Smooth muscle cell (in vitro differentiated cells): ENCODE measurements at regions not wholly inside any gene's neighbourhood (a gene's known extent, or its start where the extent isn't known, plus 50 kb on each side); places are given as distances from the start of the nearest gene placed in this dataset.

ENCODE experiments used
- DNase-seq: peaks from one replicate; lab custom pipeline; 2025; ENCODE audit not compliant: unreplicated experiment; lab: John Stamatoyannopoulos, UW
- H2AFZ ChIP-seq: fragments of 200-600 bp; sonication (generic); 2 replicates; pipeline ENCODE4 v1.6.0; 2016; ENCODE audit warnings: antibody characterized with exemption, low read depth, mild to moderate bottlenecking
- H3F3A ChIP-seq: fragments of 200-600 bp; sonication (generic); 2 replicates; pipeline ENCODE4 v1.6.0; 2017; ENCODE audit warnings: antibody characterized with exemption, low read depth
- H3K27ac ChIP-seq: fragments of 200-600 bp; sonication (generic); 2 replicates; pipeline ENCODE4 v1.5.1; 2016; ENCODE audit warnings: low read depth, mild to moderate bottlenecking
- H3K27me3 ChIP-seq: fragments of 200-600 bp; sonication (generic); 2 replicates; pipeline ENCODE4 v1.6.1; 2016; ENCODE audit warnings: low read depth, mild to moderate bottlenecking
- H3K36me3 ChIP-seq: fragments of 200-600 bp; sonication (generic); 2 replicates; pipeline ENCODE4 v1.5.1; 2016; ENCODE audit warnings: low read depth
- H3K4me1 ChIP-seq: fragments of 200-600 bp; sonication (generic); 2 replicates; pipeline ENCODE4 v1.5.1; 2016; ENCODE audit warnings: low read depth
- H3K4me2 ChIP-seq: fragments of 200-600 bp; sonication (generic); 2 replicates; pipeline ENCODE4 v1.6.0; 2016; ENCODE audit warnings: mild to moderate bottlenecking
- H3K4me3 ChIP-seq: fragments of 200-600 bp; sonication (generic); 2 replicates; pipeline ENCODE4 v1.5.1; 2016; ENCODE audit warnings: mild to moderate bottlenecking
- H3K79me2 ChIP-seq: fragments of 200-600 bp; sonication (generic); 2 replicates; pipeline ENCODE4 v1.6.0; 2016; ENCODE audit warnings: low read depth, mild to moderate bottlenecking
- H3K9ac ChIP-seq: fragments of 200-600 bp; sonication (generic); 2 replicates; pipeline ENCODE4 v1.6.0; 2016; ENCODE audit warnings: low read depth
- H3K9me3 ChIP-seq: fragments of 200-600 bp; sonication (generic); replicated peaks from 2 replicates; pipeline ENCODE4 v1.5.1; 2016; ENCODE audit warnings: low read depth
- H4K20me1 ChIP-seq: fragments of 200-600 bp; sonication (generic); 2 replicates; pipeline ENCODE4 v1.6.0; 2016; ENCODE audit warnings: low read depth
- WGBS: methylation state at CpG from one replicate; pipeline ENCODE4 v1.1.7; 2016; ENCODE audit warnings: low lambda C conversion rate; 5-methylcytosine and 5-hydroxymethylcytosine counted together
- TF ChIP-seq, protein P1 (sequence below): fragments of 200-600 bp; sonication (generic); IDR thresholded peaks from 2 replicates; pipeline ENCODE4 v1.5.1; 2017; ENCODE audit warnings: borderline replicate concordance, mild to moderate bottlenecking, antibody characterized with exemption; ENCODE audit not compliant: insufficient read depth, poor library complexity, severe bottlenecking

DNA sequence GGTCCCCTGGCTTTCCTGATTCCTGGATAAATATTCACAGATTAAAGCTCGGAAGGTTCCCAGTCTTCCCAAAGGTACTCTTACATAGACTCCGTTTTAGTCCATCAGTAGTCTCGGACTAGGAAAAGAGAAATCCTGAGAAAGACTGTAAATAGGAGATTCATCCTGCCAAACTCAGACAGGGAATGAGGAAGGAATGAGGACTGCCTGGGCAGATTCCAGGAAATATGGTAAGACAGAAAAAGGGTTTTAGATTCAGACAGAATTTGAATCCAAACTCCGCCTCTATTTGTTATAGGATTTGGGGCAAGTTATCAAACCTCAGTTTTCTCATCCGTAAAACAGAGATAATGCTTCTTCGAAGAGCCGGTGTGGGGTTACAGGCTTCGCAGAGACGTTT lies 77.8 kb upstream of the VGLL4 start:
- peaks cover 11% of the 10 kb centered on the region for H3K79me2 ChIP-seq
- peaks cover 5% of the 10 kb centered on the region for H3K27me3 ChIP-seq
- H3K9me3 ChIP-seq, result no peaks in the 10 kb centered on the region
- H4K20me1 ChIP-seq, result peaks cover 8% of the 10 kb centered on the region
- no peak overlapping the region for H3K9ac ChIP-seq
- no peak overlapping the region for H3K27ac ChIP-seq
- no peak overlapping the region for H2AFZ ChIP-seq
- H3K4me2 ChIP-seq, result no peak overlapping the region
- peaks cover 12% of the 10 kb centered on the region for H3F3A ChIP-seq
- no peak for DNase-seq
- no peaks in the 10 kb centered on the region for H3K36me3 ChIP-seq
- TF ChIP-seq, protein P1, sequence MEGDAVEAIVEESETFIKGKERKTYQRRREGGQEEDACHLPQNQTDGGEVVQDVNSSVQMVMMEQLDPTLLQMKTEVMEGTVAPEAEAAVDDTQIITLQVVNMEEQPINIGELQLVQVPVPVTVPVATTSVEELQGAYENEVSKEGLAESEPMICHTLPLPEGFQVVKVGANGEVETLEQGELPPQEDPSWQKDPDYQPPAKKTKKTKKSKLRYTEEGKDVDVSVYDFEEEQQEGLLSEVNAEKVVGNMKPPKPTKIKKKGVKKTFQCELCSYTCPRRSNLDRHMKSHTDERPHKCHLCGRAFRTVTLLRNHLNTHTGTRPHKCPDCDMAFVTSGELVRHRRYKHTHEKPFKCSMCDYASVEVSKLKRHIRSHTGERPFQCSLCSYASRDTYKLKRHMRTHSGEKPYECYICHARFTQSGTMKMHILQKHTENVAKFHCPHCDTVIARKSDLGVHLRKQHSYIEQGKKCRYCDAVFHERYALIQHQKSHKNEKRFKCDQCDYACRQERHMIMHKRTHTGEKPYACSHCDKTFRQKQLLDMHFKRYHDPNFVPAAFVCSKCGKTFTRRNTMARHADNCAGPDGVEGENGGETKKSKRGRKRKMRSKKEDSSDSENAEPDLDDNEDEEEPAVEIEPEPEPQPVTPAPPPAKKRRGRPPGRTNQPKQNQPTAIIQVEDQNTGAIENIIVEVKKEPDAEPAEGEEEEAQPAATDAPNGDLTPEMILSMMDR, result no peak
- WGBS, result 91% methylated on average over 9 of the region's 9 CpGs
- H3K4me3 ChIP-seq, result peak overlapping the region; percentile 85
- H3K4me1 ChIP-seq, result peaks cover 24% of the 10 kb centered on the region

DNA sequence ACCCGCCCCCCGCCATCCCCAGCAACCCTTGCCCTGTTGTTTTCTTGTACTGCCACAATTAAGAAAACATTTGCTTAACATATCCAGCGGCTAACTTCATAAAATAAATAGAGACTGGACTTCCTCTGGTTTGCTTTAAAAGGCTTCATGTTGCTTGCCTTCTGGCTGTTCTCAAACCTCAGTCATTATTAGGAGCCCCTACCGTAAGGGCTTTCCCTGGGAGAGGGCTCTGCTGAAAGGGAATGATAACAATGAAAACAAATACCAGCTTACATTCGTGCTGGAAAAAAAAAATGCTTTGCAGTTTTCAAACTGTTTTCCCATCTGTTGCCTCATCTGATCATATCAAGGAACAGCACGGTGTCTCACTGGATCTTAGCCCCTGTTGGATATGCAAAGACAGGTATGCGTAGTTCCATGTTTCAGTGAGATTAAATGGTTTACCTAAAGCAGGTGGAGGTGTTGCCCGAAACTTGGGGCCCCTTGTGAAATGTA lies 77.2 kb upstream of the VGLL4 start:
- H3K9ac ChIP-seq, result no peak overlapping the region
- peak overlapping the region; percentile 90 for H3K4me2 ChIP-seq
- H3K79me2 ChIP-seq, result peaks cover 16% of the 10 kb centered on the region
- 42% methylated on average over 8 of the region's 8 CpGs for WGBS
- H3K4me3 ChIP-seq, result peak overlapping the region; percentile 85
- no peaks in the 10 kb centered on the region for H3K9me3 ChIP-seq
- H3K36me3 ChIP-seq, result no peaks in the 10 kb centered on the region
- H2AFZ ChIP-seq, result peak overlapping the region; percentile 85
- H4K20me1 ChIP-seq, result peaks cover 11% of the 10 kb centered on the region
- H3K4me1 ChIP-seq, result peaks cover 24% of the 10 kb centered on the region
- H3F3A ChIP-seq, result peaks cover 14% of the 10 kb centered on the region
- peaks cover 5% of the 10 kb centered on the region for H3K27me3 ChIP-seq
- TF ChIP-seq, protein P1, result no peak
- DNase-seq, result no peak
- peak overlapping the region; percentile 19 for H3K27ac ChIP-seq

DNA sequence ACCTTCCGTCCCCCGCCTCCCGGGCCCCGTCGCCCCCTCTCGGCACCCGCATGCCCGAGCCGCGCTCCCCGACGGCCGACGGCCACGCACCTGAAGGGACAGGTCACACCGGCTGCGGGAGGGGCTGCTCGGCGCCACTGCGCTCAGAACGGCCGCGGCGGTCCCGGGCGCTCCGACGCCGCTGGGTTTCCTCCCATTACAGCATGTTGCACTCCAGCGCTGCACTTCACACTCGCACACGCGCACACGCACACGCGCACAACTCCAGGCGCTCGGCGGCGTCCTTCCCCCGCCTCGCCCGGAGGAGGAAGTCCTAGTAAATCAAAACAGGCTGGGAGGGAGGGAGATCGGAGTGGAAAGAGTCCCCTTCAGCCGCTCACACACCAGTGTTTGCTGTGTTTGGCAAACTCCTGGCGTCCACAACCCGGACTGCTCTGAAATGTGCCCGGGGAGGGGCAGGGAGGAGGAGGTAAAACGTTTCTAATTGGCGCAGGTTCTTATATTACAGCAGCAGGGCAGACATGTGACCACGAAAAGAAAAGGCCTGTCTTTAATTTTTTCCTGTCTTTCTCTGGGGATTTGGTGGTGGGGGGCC lies 76.7 kb upstream of the VGLL4 start:
- peaks cover 14% of the 10 kb centered on the region for H3F3A ChIP-seq
- H4K20me1 ChIP-seq, result peaks cover 16% of the 10 kb centered on the region
- peak overlapping the region; percentile 3 for H3K9ac ChIP-seq
- peak overlapping the region; percentile 90 for H3K4me2 ChIP-seq
- no peak for DNase-seq
- peak overlapping the region; percentile 85 for H3K4me3 ChIP-seq
- peak overlapping the region; percentile 19 for H3K27ac ChIP-seq
- under 1% methylated on average over 34 of the region's 51 CpGs for WGBS
- TF ChIP-seq, protein P1, result no peak
- peaks cover 24% of the 10 kb centered on the region for H3K4me1 ChIP-seq
- peak overlapping the region; percentile 85 for H2AFZ ChIP-seq
- peaks cover 5% of the 10 kb centered on the region for H3K27me3 ChIP-seq
- H3K79me2 ChIP-seq, result peaks cover 22% of the 10 kb centered on the region
- no peaks in the 10 kb centered on the region for H3K36me3 ChIP-seq
- H3K9me3 ChIP-seq, result no peaks in the 10 kb centered on the region
